ENCODE measurements at regions not wholly inside any gene's neighbourhood (a gene's known extent, or its start where the extent isn't known, plus 50 kb on each side); places are given as distances from the start of the nearest gene placed in this dataset.

DNA sequence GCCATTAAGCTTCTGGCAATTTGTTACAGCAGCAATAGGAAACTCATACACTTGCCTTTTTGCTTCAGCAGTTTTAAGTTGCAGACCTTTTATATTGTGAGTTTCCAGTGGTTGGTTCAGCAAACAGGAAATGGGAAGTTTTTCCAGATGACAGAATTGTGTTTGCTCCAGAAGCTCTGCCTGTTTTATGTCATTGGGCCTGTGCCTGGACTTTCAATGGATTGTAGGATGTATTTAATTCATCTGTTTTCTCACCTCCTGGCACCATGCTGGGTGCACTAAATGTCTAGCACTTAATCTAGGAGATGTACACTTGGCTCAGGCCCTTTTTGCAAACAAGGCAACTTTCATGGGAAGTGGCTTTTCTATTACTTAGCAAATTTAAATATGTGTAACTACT is 100.4 kb upstream of the CLINT1 start:
- DNase-seq: no peak
- H3F3A ChIP-seq (ENCODE audit: insufficient read depth): no peaks in the 10 kb centered on the region
- H3K4me1 ChIP-seq (ENCODE audit: insufficient read depth): no peaks in the 10 kb centered on the region
- peaks cover 22% of the 10 kb centered on the region; the same call in 1 of the 2 replicates for H3K27me3 ChIP-seq (replicated peaks; ENCODE audit: insufficient read depth)
- no peak for TF ChIP-seq EZH2phosphoT487 (IDR thresholded peaks at IDR 0.05; ENCODE audit: insufficient read depth, low read depth)
- no peak for TF ChIP-seq EZH2 (IDR thresholded peaks at IDR 0.05; ENCODE audit: insufficient read depth, poor library complexity, severe bottlenecking)
- H3K9me2 ChIP-seq (ENCODE audit: insufficient read depth): no peaks in the 10 kb centered on the region
- H3K27ac ChIP-seq: no peak overlapping the region
- no peak overlapping the region for H3K4me2 ChIP-seq (ENCODE audit: unreplicated experiment)
- H3K36me3 ChIP-seq (ENCODE audit: low read depth): no peaks in the 10 kb centered on the region
- no peaks in the 10 kb centered on the region for H3K9me3 ChIP-seq (ENCODE audit: low read depth)
- in situ Hi-C loops (cut with MboI): no loop called here
- H2AFZ ChIP-seq: no peak overlapping the region
- no peaks in the 10 kb centered on the region for H3K79me2 ChIP-seq (ENCODE audit: insufficient read depth)
- H4K20me1 ChIP-seq (ENCODE audit: insufficient read depth): no peaks in the 10 kb centered on the region
- H3K9ac ChIP-seq: no peak overlapping the region
- no peak overlapping the region for H3K4me3 ChIP-seq

DNA sequence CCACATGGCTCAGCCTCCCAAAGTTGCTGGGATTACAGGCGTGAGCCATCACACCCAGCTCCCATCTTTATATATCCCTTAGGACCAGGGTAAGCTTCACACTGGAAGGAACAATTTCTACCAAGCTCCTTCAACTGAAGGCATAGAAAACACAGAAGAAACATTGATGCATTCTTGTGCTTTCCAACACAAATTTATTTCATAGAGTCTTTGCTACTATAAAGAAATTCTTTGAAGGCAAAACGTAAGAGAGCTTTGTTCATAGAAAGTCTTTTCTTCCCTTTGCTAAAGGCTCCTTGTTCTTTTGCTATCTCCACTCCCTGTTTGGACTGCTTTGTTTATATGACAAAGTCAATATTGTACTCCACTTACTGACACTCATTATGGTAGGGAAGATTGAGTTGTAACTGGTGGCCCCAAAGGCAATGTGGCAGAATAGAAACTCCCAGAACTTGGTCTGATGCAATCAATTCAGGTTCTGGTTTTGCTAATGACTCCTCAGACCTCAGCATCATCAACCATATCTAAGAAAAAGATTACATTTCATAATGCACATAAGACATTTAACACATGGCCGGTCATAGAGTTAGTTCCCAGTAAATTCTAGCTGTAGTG is 97.4 kb upstream of the CLINT1 start:
- Histone ChIP-seq H3K79me2 (ENCODE audit: insufficient read depth) (no peaks in the 10 kb centered on the region), H3K27ac (no peak overlapping the region), H3F3A (ENCODE audit: insufficient read depth) (no peaks in the 10 kb centered on the region), H3K4me3 (no peak overlapping the region), H3K4me2 (ENCODE audit: unreplicated experiment) (no peak overlapping the region), H2AFZ (no peak overlapping the region), H3K9ac (no peak overlapping the region), H3K36me3 (ENCODE audit: low read depth) (no peaks in the 10 kb centered on the region), H3K4me1 (ENCODE audit: insufficient read depth) (no peaks in the 10 kb centered on the region), H4K20me1 (ENCODE audit: insufficient read depth) (no peaks in the 10 kb centered on the region), H3K9me3 (ENCODE audit: low read depth) (no peaks in the 10 kb centered on the region), H3K27me3 (replicated peaks; ENCODE audit: insufficient read depth) (peaks cover 15% of the 10 kb centered on the region; the same call in 1 of the 2 replicates), H3K9me2 (ENCODE audit: insufficient read depth) (no peaks in the 10 kb centered on the region)
- TF ChIP-seq EZH2phosphoT487 (IDR thresholded peaks at IDR 0.05; ENCODE audit: insufficient read depth, low read depth) (no peak), EZH2 (IDR thresholded peaks at IDR 0.05; ENCODE audit: insufficient read depth, poor library complexity, severe bottlenecking) (no peak)
- DNase-seq: no peak
- in situ Hi-C loops (cut with MboI): no loop called here
- 74 to 75% methylated on average over 3 of the region's 3 CpGs for WGBS, 2 experiments (ENCODE audit: low coverage in 1 of 2, low lambda C conversion rate in 2 of 2, missing lambda C conversion rate in 2 of 2)

DNA sequence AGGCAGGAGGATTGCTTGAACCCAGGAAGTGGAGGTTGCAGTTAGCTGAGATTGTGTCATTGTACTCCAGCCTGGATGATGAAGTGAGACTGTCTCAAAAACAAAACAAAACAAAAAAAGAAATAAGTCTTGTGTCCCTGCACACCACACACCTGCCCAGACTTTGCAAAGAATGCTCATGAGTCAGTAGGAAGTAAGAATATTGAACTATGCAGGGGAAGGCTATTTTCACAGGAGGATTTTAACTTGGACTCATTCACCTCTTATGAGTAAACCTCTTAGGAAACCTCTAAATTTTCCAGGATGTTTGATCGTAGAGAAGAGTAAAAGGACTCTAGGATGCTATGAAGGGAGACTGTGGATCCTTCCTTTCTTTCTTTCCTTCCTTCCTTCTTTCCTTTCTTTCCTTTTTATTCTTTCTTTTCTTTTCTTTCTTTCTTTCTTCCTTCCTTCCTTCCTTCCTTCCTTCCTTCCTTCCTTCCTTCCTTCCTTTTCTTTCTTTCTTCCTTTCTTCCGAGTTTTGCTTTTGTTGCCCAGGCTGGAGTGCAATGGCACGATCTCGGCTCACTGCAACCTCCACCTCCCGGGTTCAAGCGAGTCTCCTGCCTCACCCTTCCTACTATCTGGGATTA is 96.7 kb upstream of the CLINT1 start:
- Histone ChIP-seq H3K4me3 (no peak overlapping the region), H3K79me2 (ENCODE audit: insufficient read depth) (no peaks in the 10 kb centered on the region), H2AFZ (no peak overlapping the region), H4K20me1 (ENCODE audit: insufficient read depth) (no peaks in the 10 kb centered on the region), H3K27me3 (replicated peaks; ENCODE audit: insufficient read depth) (peaks cover 11% of the 10 kb centered on the region; the same call in 1 of the 2 replicates), H3K4me1 (ENCODE audit: insufficient read depth) (no peaks in the 10 kb centered on the region), H3K36me3 (ENCODE audit: low read depth) (no peaks in the 10 kb centered on the region), H3K9me3 (ENCODE audit: low read depth) (no peaks in the 10 kb centered on the region), H3K27ac (no peak overlapping the region), H3K9ac (no peak overlapping the region), H3K4me2 (ENCODE audit: unreplicated experiment) (no peak overlapping the region), H3F3A (ENCODE audit: insufficient read depth) (no peaks in the 10 kb centered on the region), H3K9me2 (ENCODE audit: insufficient read depth) (no peaks in the 10 kb centered on the region)
- in situ Hi-C loops (cut with MboI): no loop called here
- peak; percentile 5 for DNase-seq
- TF ChIP-seq EZH2phosphoT487 (IDR thresholded peaks at IDR 0.05; ENCODE audit: insufficient read depth, low read depth): no peak
- TF ChIP-seq EZH2 (IDR thresholded peaks at IDR 0.05; ENCODE audit: insufficient read depth, poor library complexity, severe bottlenecking): no peak
- WGBS, 2 experiments (ENCODE audit: low coverage in 1 of 2, low lambda C conversion rate in 2 of 2, missing lambda C conversion rate in 2 of 2): 70 to 88% methylated on average over 6 of the region's 6 CpGs

DNA sequence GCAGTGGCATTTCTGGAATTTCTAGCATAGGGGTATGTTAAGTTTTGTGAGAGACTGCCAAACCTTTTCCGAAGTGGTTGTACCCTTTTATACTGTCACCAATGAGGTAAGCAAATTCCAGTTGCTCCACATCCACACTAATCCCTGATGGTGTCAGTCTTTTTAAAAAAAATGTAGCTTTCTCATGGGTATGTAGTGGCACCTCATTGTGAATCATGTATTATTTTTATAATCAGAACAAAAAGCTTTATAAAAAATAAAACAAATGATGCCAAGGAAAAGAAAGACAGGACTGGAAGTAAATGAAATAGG is 93.4 kb upstream of the CLINT1 start:
- H3K9me3 ChIP-seq (ENCODE audit: low read depth): no peaks in the 10 kb centered on the region
- H3K9me2 ChIP-seq (ENCODE audit: insufficient read depth): no peaks in the 10 kb centered on the region
- H3K27me3 ChIP-seq (replicated peaks; ENCODE audit: insufficient read depth): peaks cover 10% of the 10 kb centered on the region; the same call in 1 of the 2 replicates
- WGBS, 2 experiments (ENCODE audit: low coverage in 1 of 2, low lambda C conversion rate in 2 of 2, missing lambda C conversion rate in 2 of 2): 90 to 100% methylated on average over 1 of the region's 1 CpG
- H3K4me3 ChIP-seq: no peak overlapping the region
- no peak for TF ChIP-seq EZH2phosphoT487 (IDR thresholded peaks at IDR 0.05; ENCODE audit: insufficient read depth, low read depth)
- TF ChIP-seq EZH2 (IDR thresholded peaks at IDR 0.05; ENCODE audit: insufficient read depth, poor library complexity, severe bottlenecking): no peak
- H2AFZ ChIP-seq: no peak overlapping the region
- no peaks in the 10 kb centered on the region for H3K36me3 ChIP-seq (ENCODE audit: low read depth)
- H3K27ac ChIP-seq: no peak overlapping the region
- H3K9ac ChIP-seq: no peak overlapping the region
- in situ Hi-C loops (cut with MboI): no loop called here
- H4K20me1 ChIP-seq (ENCODE audit: insufficient read depth): no peaks in the 10 kb centered on the region
- H3K79me2 ChIP-seq (ENCODE audit: insufficient read depth): no peaks in the 10 kb centered on the region
- H3K4me1 ChIP-seq (ENCODE audit: insufficient read depth): peaks cover 3% of the 10 kb centered on the region; the same call in 1 of the 2 replicates
- no peak for DNase-seq
- H3F3A ChIP-seq (ENCODE audit: insufficient read depth): no peaks in the 10 kb centered on the region
- H3K4me2 ChIP-seq (ENCODE audit: unreplicated experiment): no peak overlapping the region

Measured in GM23248 (cell line).